Esophagus mucosa (tissue), 1 donor: ENCODE measurements at regions not wholly inside any gene's neighbourhood (a gene's known extent, or its start where the extent isn't known, plus 50 kb on each side); places are given as distances from the start of the nearest gene placed in this dataset.

ENCODE experiments used
- ATAC-seq: fragments of 200-7000 bp; cut with Tn5 transposase; one replicate; pipeline ENCODE4 v1.9.1; 2020
- donor health status: DM: yes; HTN: yes; CAD: no.

DNA sequence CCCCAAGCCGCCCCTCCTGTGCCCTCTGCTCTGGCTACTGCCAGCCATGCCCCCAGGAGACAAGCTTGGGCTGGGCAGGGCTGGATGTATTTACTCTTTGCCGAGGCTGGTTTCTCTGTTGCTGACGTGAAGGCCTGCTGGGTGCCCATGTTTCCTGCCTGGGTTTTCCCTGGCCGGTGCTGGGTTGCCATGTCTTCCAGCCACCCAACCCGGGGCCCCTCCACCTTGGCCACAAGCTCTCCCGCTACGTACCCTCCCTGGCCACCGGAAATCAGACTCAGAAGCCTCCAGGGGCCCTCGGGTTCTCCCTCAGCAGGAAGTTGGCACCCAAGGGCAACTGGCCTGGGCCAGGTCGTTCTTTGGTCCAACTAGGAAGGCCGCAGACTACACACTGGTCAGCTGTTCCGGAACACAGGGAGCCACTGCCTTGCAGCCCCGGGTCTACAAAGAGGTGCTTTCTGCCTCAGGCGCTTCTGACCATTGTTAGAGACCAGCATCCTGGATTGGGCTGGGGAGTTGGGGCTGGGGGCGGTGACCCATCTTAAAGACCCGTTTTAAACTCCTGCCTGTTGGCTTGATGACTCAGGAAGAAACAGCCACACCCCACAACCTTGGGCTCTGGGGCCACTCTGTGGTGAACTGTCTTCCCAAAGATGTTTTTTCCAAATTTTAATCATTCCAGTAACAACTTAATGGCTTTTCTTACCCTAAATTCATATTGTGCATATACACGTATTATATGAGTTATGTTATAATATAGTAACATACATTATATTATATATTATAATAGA, 71.2 kb upstream of the RUNX3 start:
- ATAC-seq: no peak

DNA sequence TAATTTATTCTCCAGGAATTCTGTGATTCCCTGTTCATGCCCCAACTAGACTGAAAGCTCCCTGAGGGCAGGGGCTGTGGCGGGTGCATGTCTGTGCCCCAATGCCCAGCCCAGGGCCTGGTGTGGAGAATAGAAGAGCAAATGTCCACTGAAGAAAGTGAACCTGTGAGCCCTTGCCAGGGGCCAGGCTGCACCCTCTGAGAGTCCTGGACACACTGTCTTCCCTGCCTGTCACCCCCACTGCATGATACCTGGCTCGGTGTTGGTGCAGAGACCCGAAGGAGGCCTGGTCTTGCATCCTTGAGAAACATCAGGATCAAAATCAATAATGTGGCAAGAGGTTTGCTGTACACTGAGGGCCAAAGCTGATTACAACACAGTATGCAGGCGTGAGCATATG, 69.8 kb upstream of the RUNX3 start:
- ATAC-seq: no peak

DNA sequence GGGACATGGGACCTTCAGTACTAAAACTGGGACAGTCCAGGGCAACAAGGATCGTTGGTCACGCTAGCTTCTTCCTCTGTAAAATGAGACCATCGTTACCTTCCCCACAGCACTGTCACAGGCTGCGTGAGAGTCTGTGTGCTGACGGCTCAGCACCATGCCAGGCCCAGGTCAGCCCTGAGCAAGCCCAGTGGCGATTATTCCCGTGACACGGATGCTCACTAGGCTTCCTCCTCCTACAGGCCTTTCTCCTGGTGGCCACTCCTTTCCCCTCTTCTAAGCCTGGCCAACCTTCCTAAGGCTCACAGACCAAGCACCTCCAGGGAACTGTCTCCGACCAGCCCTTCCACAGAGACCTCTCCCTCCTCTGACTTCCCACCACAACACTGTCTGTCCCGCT, 69.3 kb upstream of the RUNX3 start:
- ATAC-seq: no peak

DNA sequence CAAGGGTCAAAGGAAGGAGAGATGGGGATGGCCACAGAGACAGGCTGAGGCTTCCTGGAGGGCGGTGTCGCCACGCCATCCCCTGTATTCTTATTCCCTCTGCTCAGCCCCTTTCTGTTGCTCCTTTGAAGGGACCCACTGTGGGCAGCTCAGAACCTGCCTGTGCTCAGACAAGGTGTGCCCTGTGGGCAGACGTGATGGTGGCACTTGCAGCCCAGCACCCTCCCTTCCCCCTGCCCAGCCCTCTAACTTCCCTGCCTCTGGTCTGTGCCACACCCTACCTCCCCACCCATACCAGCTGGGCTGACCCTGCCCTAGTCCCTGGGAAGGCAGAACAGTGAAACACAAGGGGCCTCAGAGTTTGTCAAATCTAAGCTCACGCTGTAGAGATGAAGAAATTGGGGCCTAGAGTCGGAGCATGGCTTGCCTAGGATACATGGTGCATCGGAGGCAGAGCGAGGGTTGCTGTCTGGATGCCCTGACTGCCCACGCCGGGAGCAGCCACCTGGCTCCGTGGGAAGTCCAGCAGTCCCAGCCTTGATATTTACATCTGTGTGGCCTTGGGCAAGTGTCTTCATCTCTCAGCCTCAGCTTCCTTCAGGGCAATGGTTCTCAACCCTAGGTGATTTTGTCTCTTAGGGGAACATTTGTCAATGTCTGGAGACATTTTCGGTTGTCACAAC, 68.6 kb upstream of the RUNX3 start:
- no peak for ATAC-seq

DNA sequence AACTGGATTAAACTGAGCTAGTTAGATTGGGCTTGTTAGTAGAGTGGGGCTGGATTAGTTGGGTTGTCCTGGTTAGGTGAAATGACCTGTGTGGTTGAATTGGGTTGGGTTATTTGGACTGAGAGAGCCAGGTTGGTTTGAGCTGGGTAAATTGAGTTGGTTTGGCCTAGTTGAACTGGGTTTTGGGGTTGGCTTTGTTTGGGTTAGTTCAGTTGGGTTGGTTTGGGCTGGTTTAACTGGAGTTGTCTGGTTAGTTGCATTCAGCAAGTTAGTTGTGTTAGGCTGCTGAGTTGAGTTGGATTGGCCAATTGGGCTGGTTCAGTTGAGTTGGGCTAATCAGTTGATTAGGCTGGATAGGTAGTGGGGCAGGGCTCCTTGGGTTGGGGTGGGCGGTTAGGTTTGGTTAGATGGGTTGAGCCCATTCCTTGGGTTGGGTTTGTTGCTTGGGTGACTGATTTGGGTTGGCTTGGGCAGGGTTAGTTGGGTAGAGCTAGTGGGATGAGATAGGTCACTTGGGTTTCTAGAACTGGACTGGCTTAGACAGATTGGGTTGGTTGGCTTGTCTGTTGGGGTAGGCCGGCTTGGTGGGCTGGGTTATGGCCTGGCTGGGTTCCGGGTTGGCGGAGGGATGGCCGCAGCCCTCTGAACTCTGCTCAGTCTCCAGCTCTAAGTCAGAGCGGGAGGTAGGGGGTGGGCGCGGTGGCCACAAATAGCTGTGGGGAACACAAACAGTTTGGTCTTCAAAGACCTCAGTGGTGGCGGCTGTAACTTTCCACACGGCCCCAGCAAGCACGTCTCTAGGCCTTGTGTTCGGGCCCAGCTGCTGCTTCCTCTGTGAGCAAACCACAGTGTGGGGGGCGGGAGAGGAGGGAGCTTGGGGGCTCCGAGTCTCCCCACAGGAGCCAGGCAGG, 67.2 kb upstream of the RUNX3 start:
- ATAC-seq: peak; percentile 7

DNA sequence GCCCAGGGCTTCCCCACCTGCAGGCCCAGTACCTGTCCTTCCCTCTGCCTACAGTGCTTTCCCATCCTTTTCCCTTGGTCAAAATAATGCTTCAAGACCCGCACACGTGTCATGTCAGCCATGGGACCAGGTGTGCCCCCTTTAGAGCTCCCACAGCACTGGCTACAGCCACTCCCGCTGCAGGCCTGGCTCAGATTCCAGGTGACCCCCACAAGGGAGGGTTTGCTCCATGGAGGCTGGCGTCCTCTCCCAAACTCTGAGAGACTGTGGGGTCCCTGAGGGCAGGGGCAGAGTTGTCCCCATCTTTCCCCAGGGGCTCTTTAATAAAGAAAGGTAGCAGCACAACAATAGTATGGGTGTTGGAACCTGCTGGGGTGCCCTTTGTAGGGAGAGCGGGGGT, 66.4 kb upstream of the RUNX3 start:
- no peak for ATAC-seq

DNA sequence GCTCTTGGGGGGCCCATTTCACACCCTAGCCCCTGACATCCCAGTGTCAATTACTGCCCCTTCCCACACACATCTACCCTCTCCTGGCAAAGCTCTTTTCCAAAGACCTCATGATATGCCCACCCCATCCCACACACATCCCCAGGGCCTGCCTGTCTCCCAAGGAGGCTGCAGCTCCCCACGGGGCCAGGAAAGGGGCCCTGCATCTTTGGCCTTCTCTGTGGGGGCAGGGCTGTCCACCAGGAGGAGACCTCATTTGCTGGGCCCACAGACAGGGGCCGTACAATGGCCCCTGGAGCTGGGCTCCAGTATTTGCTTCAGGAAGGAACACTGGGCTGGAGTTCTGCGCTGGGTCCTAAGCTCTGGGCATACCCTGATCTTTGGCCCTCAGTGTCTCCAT, 65.6 kb upstream of the RUNX3 start:
- no peak for ATAC-seq

DNA sequence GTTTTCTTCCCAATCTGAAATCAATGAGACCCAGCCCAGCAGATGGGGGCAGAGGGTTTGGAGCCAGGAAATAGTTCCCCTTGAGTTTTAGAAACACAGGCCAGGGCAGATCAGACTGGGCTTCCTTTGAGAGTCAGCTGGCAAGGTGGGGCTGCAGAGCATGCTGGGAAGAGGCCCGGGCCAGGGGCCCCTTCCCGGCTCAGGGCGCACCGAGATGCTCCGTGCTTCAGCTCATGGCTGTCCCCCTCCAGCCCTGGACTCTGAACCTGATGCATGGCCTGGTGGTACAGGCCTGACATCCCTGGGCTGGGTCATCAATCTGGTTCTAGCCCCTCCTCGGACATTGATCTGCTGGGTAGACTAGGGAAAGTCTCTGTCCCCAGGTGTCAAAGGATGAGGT, 65.1 kb upstream of the RUNX3 start:
- no peak for ATAC-seq

DNA sequence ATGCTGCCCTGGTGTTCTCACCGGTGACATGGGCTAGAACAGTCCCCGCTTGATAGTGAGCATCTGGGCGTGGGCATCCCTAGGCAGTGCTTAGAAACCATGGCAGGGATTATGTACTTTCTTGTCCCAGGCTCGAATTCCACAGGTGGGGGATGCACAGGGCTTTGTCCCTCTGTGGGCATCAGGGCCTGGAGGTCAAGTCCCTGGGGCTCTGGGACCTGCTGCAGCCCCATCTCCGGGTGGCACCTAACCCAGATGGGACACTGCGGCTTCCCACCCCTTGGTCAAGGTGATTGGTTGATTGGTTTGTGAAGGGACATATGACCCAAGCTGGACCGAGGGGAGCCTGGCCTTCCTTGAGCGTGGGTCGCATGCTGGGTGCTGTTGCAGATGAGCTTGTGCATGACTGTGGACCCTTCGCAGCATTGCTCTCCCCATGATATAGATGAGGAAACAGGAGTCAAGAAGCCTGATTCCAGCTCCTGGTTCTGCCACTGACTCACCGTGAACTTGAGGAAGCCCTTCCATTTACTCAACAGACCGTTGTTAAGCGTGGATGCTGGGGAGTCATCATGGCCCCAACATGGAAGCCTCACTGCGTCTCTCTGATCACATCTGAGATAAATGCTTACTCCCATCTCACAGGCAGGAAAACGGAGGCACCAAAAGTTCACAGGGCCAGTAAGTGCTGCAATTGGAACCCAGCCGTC, 64.0 kb upstream of the RUNX3 start:
- ATAC-seq: no peak

DNA sequence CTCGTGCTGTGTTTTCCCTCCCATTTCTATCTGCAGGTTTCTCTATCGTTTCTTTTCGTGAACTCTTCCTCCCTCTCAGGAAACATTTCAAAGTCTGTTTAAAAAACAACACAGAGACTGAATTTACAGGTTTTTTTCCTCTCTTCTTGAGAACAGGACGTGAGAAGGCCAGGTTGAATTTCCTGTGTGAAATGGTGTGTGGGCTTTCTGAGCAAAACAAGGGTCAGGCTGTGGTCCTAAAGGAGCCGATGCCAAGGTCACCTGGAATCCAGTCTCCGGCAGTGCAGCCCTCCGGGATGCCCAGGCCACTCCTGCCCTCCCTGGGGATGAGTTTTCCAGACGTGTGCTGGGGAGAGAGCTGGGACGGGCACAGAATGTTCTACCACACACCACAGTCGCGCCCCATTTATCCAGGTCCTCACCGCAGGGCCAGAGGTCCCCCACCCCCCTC, 62.7 kb upstream of the RUNX3 start:
- no peak for ATAC-seq

DNA sequence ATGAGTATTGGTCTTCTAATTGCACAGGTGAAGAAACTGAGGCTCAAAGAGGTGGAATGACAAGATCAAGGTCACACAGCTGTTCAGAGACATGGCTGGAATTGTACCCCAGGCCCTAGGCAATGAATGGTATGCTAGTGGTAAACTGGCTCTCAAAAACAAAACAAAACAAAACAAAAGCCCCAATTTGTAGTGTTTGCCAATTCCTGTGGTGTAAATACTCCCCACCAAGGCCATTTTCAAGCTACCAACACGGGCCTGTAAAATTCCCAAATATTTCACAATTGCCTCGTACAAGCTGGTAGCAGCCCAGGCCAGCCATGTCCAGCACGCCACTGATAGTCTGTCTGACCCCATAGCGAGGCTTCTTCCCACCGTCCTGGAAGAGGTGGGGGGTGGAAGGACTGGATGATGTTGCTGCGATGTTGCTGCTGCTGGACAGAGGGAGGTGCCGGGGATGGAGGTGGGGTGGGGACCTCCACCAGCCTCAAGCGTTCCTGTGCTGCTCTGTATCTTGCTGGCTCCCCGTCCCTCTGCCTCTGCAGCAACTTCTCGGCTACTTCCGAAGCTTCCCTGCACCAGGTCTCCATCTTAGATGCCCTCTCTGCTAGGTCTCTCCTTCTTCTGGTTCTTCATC, 62.2 kb upstream of the RUNX3 start:
- no peak for ATAC-seq

DNA sequence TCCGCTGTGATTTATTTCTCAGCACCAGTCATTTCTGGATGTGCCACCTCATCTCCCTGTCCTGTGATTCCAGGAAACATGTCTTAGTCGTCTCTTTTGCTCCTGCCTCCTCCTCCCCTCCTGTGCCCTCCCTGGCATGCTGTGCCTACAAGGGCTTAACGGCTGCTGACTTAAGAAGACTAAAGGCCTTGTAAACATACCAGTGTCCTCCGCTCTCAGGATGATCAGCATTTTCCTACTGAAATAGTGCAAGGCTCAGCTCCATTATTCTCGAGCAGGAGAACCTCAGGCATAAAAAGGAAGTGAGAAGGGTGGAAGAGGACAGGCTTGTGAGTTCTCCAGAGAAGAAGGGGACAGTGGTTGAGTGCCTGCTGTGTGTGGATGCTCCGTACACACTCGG, 61.6 kb upstream of the RUNX3 start:
- ATAC-seq: no peak

DNA sequence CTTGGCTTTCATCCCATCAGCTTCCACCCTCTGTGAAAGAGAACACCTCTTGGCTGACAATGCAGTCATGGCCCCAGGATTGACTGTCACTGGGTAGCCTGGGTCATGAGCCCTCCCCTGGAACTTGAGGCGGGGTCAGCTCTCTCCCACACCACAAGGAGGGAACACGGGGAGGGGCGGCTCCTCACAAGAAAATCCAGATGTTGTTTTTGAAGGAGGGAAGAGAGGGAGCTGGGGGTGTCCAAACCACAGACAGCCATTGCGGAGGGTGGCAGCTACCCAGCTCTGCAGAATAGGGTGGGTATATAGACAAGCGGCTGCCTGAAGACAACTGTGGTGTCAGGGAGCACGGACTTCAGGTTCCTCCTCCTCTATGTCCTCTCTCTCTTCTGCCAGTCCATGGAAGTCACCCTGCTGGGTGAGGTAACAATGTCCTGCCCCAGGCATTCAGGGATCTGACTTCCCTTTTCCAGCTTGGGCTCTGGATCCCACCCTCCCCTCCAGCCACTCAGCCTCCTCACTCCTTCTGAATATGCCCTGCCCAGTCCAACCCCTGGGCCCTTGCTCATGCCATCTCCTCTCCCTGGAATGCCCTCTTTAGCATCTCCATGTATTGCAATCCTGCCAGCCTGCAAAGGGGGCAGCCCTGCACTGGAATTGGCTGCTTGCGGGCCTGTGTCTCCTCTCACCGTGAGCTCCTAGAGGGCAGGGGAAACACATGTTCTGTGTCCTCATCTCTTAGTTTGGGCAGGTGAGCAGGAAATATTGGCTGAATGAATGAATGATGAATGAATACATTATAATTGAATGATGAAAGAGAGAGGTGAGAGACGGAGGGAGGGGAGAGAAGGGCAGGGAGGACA, 60.9 kb upstream of the RUNX3 start:
- no peak for ATAC-seq

DNA sequence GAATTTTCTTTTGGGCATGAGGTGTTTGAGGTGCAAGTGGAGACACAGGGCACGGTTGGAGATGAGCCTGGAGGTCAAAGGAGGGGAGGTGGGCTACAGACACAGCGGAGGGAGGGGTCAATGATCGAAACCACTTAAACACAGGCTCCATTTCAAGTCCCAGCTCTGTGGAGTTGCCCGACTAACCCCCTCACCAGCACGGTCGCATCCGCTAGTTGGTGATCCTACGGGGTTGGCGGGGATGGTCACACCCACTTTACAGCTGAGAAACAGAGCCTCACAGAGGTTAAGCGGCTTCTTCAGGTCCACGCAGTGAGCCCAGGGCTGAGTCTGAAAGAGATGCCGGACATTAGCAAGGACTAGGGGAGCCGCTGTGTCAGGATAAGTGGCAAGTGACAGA, 60.1 kb upstream of the RUNX3 start:
- no peak for ATAC-seq

DNA sequence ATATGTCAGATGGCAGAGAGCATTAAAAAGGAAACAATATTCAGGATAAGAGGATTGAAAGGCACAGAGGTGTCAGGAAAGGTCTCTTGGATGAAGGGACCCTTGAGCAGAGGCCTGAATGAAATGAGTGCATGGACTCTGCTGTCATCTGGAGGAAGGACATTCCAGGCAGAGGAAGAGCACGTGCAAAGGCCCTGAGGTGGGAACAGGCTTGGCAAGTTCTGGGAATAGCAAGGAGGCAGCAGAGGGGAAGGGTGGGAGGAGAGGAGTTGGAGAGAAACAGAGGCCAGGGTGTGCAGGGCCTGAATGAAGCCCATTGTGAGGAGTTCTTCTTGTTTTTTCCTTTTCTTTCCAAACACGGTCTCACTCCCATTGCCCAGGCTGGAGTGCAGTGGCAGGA, 59.0 kb upstream of the RUNX3 start:
- ATAC-seq: no peak

DNA sequence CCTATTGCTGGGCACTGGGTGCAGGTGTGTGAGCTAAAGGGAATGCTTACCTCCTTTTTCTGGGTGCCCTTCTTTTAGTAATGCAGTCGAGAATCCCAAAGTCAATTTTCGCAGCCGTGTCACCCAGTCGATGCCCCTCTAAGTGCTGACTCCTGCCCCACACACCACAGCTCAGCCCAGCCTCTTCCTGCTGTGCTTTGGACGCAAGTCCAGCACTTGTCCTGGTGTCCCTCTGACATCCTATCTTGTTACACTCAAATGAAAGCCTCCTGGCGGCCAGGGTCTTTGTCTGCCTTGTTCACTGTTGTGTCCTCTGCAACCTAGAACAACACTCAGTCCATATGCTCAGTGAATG, 58.5 kb upstream of the RUNX3 start:
- no peak for ATAC-seq

DNA sequence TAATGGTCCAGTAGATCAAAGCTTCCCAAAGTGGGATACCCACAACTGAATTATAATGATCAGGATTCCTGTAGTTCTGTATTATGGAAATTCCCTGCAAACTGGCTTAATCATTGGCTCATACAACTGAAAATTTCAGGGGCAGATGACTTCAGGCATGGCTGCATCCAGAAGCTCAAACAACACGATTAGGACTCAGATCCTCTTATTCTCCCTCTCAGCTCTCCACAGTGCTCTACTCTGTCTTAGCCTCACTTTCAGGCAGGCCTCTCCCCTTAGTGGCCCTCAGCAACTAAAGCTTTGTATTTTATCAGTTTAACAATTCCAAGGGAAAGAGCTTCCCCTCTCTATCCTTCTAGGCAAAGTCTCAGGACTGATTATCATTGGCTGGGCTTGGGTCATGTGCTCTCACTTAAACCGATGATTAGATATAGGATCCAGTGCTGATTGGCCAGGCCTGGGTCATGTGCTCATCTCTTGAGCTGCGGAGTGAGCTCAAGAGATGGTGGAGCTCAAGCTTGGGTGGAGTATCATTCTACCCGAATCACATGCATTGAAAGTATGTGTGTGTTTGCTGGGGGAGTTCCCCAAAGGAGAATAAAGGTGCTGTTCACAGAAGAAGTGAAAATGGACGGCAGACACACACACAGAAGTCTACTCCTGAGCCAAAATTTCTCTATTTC, 57.9 kb upstream of the RUNX3 start:
- ATAC-seq: peak; percentile 20

DNA sequence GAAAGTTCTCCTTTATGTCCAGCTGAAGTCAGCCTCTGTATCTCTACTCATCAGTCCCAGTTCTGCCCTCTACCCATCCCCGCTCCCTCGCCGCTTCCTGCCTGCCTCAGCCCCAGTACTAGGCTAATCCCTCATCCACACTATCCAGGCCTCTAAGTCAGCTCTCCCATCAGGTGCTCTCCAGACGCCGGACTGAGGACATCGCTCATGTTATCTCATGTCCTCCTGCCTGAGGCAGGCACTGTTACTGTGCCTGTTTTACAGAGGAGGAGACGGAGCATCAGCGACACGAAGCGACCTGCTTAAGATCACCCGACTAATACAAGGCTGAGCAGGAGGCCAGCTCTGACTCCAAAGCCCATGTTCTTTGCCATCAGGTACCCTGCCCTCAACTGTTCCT, 57.3 kb upstream of the RUNX3 start:
- no peak for ATAC-seq

DNA sequence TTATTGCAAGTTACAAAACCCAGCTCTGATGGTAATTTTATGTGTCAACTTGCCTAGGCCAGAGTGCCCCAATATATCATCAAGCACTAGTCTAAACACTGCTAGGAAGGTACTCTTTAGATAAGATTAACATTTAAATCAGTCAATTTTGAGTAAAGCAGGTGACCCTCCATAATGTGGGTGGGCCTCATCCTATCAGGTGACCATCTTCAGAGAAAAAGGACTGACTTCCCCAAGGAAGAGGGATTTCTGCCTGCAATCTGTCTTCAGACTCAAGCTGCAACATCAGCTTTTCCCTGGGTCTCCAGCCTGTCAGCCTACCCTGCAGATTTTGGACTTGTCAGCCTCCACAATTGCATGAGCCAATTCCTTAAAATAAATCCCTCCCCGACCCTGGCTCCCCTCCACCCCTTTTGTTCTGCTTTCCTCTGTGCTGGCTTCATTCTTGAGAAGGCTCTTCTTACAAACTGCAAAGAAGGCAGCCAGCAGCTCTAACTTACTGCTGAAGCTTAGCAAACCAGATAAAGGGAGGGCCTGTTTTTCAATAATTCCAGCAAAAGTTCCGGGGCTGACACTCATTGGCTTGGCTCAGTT, 56.4 kb upstream of the RUNX3 start:
- no peak for ATAC-seq

DNA sequence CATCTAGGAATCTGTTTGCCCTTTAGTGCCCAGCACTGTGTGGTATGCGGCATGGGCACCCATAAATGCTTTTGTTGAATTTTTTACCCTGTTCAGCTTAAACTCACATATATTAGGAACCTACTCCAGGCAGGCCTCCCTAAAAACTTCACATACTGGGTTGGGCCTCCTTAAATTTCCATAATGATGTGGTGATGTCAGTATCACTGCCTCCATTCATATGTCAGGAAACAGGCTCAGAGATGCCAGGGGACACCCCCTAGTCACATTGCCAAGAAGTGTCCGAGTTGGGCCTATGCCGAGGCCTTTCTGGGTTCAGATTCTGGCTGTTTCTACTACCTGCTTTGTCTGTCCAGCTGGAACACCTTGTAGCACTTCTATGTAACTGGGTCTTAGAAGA, 55.7 kb upstream of the RUNX3 start:
- ATAC-seq: no peak
